Panc1 (cell line): ENCODE measurements at regions not wholly inside any gene's neighbourhood (a gene's known extent, or its start where the extent isn't known, plus 50 kb on each side); places are given as distances from the start of the nearest gene placed in this dataset.

ENCODE experiments used
- CTCF ChIP-seq: fragments of 450-650 bp; IDR thresholded peaks from 2 replicates; pipeline ENCODE4 v1.5.1; 2017; ENCODE audit warnings: mild to moderate bottlenecking
- POLR2AphosphoS5 ChIP-seq: IDR thresholded peaks from 2 replicates; pipeline ENCODE4 v1.6.1; 2012; ENCODE audit warnings: mild to moderate bottlenecking, low read depth, low read length, moderate library complexity
- REST ChIP-seq, 2 experiments: IDR thresholded peaks; 2 replicates each; pipeline ENCODE4 v1.6.1; 2011 to 2012; ENCODE audit warnings: low read depth in 2 of 2, control low read depth in 1 of 2, low read length in 1 of 2, mild to moderate bottlenecking in 1 of 2, moderate library complexity in 1 of 2; ENCODE audit not compliant: insufficient read depth in 1 of 2
- SIN3A ChIP-seq: IDR thresholded peaks from 2 replicates; pipeline ENCODE4 v1.6.1; 2012; ENCODE audit warnings: low read depth, mild to moderate bottlenecking, low read length, moderate library complexity, borderline replicate concordance; ENCODE audit not compliant: insufficient read depth
- TCF7L2 ChIP-seq: IDR thresholded peaks from 2 replicates; pipeline ENCODE4 v1.6.1; 2011; ENCODE audit warnings: mild to moderate bottlenecking, low read depth, low read length, inconsistent platforms

DNA sequence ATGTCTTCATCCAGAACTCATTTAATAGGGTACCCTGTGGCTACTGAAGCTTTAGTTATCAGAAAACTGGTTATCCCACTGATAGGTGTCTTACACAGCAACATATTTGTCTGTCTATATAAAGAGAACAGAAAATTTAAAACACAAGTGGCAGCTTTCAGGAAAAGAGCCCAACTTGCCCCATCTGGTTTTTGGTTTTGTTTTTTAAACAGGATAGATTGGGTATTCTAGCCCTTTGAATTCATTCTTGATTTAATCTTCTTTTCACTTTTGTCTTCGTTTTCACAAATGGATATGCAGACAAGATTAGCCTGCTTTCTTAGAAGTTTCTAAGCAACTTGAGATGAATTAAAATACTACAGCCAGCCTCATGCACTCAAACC, 91.3 kb downstream of the KLF6 start:
- no peak for TF ChIP-seq CTCF
- no peak for TF ChIP-seq REST (IDR thresholded peaks at IDR 0.05; ENCODE audit: insufficient read depth in 1 of 2, low read depth in 2 of 2, low read length in 1 of 2)
- TF ChIP-seq POLR2AphosphoS5: no peak
- TF ChIP-seq SIN3A: no peak
- no peak for TF ChIP-seq TCF7L2
